Activated CD8-positive, alpha-beta T cell treated with anti-CD3 and anti-CD28 coated beads for 36 hours (primary cell): ENCODE measurements at regions not wholly inside any gene's neighbourhood (a gene's known extent, or its start where the extent isn't known, plus 50 kb on each side); places are given as distances from the start of the nearest gene placed in this dataset.

ENCODE experiments used
- ATAC-seq: fragments of 200-7000 bp; cut with Tn5 transposase; one replicate; pipeline ENCODE4 v1.10.0; 2021; ENCODE audit warnings: mild to moderate bottlenecking, moderate library complexity
- CTCF ChIA-PET: fragments of 350-600 bp; sonication (Branson Sonifier 250); formaldehyde crosslinking; loops from one replicate; lab custom pipeline; 2021; ENCODE audit warnings: antibody characterized with exemption; lab: Charles Lee
- POLR2A ChIA-PET: fragments of 350-600 bp; sonication (Branson Sonifier 250); formaldehyde crosslinking; loops from one replicate; lab custom pipeline; 2021; ENCODE audit warnings: antibody characterized with exemption; lab: Charles Lee
- DNase-seq: peaks from one replicate; pipeline ENCODE4 v3.0.0-alpha.2; 2020
- H3K27ac Mint-ChIP-seq: one replicate; pipeline ENCODE4 v1.8.0; 2021; ENCODE audit warnings: mild to moderate bottlenecking, mixed read lengths
- H3K27me3 Mint-ChIP-seq: one replicate; pipeline ENCODE4 v1.8.0; 2021; ENCODE audit warnings: mixed read lengths
- H3K36me3 Mint-ChIP-seq: one replicate; pipeline ENCODE4 v1.8.0; 2021; ENCODE audit warnings: low read depth, mixed read lengths
- H3K4me1 Mint-ChIP-seq: one replicate; pipeline ENCODE4 v1.8.0; 2021; ENCODE audit warnings: low read depth, mixed read lengths
- H3K4me3 Mint-ChIP-seq: one replicate; pipeline ENCODE4 v1.8.0; 2021; ENCODE audit warnings: mild to moderate bottlenecking, moderate library complexity, mixed read lengths
- H3K9me3 Mint-ChIP-seq: one replicate; pipeline ENCODE4 v1.8.0; 2021; ENCODE audit warnings: mixed read lengths
- intact Hi-C: fragments of 100-400 bp; cut with micrococcal nuclease; formaldehyde crosslinking; loops from one replicate; pipeline ENCODE4 v1.10.0; 2022
- TF ChIP-seq, protein P1 (sequence below): fragments of 200-600 bp; IDR thresholded peaks from one replicate; pipeline ENCODE4 v1.8.0; 2022; ENCODE audit warnings: antibody characterized with exemption, mild to moderate bottlenecking

DNA sequence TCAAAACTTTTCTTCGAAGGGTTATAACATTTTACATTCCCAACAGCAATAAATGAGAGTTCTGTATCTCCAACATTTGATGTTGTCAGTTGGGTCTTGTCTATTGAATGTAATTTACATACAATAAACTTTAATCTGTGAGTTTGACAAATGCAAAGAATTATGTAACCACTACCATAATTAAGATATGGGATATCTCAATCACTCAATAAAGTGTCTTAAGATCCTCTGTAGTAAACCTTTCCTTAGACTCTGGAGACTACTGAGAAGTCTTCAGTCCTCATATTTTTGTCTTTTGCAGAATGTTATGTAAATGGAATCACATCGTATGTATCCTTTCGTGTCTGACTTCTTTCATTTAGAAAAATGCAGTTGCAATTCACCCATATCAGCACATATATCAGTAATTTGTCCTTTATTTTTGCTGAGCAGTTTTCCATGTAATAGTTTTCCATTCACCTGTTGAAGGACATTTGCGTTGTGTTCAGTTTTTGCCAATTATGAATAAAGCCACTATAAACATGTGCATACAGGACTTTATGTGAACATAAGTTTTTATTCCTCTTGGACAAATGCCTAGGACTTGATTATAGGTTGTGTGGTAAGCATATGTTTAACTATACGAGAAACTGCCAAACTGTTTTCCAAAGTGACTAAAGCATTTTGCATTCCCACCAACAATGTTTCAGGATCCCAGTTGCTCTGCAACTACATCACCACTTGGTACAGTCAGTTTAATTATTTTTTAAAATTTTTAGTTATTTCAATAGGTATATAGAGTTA is 784.6 kb upstream of the ZNF608 start:
- Mint-ChIP-seq H3K36me3 (no peaks in the 10 kb centered on the region), H3K4me1 (no peaks in the 10 kb centered on the region), H3K9me3 (peaks cover 3% of the 10 kb centered on the region), H3K27me3 (no peaks in the 10 kb centered on the region), H3K4me3 (no peak overlapping the region), H3K27ac (no peak overlapping the region)
- TF ChIP-seq, protein P1, sequence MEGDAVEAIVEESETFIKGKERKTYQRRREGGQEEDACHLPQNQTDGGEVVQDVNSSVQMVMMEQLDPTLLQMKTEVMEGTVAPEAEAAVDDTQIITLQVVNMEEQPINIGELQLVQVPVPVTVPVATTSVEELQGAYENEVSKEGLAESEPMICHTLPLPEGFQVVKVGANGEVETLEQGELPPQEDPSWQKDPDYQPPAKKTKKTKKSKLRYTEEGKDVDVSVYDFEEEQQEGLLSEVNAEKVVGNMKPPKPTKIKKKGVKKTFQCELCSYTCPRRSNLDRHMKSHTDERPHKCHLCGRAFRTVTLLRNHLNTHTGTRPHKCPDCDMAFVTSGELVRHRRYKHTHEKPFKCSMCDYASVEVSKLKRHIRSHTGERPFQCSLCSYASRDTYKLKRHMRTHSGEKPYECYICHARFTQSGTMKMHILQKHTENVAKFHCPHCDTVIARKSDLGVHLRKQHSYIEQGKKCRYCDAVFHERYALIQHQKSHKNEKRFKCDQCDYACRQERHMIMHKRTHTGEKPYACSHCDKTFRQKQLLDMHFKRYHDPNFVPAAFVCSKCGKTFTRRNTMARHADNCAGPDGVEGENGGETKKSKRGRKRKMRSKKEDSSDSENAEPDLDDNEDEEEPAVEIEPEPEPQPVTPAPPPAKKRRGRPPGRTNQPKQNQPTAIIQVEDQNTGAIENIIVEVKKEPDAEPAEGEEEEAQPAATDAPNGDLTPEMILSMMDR = no peak
- no peak for ATAC-seq
- DNase-seq = no peak
- intact Hi-C loops = no loop called here
- ChIA-PET POLR2A (no interaction called here), CTCF (no interaction called here)

DNA sequence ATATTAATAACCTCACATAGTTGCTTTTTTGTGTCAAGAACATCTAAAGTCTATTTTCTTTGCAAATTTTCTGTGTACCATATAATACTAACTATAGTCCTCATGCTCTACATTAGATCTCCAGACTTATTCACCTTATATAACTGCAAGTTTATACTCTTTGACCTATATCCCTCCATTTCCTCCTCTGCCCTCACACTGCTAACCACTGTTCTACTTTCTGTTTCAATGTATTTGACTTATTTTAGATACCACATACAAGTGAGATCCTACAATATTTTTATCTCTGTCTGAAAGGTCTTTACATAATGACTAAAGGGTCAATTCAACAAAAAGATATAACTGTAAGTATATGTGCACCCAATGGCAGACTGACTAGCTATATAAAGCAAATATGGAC is 789.7 kb upstream of the ZNF608 start:
- Mint-ChIP-seq H3K4me1 (no peaks in the 10 kb centered on the region), H3K27ac (no peak overlapping the region), H3K4me3 (no peak overlapping the region), H3K27me3 (no peaks in the 10 kb centered on the region), H3K9me3 (peaks cover 23% of the 10 kb centered on the region), H3K36me3 (no peaks in the 10 kb centered on the region)
- intact Hi-C loops = no loop called here
- DNase-seq = no peak
- no peak for ATAC-seq
- ChIA-PET POLR2A (no interaction called here), CTCF (no interaction called here)
- TF ChIP-seq, protein P1 = no peak

DNA sequence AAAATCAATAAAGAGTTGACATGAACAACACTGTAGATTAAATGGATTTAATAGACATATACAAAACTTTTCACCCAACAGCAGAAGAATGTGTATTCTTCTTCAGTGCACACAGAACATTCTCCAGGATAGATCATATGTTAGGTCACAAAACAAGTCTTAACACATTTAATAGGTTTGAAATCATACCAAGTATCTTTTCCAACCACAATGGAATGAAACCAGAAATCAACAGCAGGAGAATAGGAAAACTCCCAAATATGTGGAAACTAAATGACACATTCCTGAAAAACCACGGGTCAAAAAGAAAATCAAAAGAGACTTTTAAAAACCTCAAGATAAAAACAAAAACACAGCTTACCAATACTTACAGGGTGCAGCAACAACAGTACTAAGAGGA is 790.1 kb upstream of the ZNF608 start:
- CTCF ChIA-PET = no interaction called here
- no peak overlapping the region for H3K4me3 Mint-ChIP-seq

DNA sequence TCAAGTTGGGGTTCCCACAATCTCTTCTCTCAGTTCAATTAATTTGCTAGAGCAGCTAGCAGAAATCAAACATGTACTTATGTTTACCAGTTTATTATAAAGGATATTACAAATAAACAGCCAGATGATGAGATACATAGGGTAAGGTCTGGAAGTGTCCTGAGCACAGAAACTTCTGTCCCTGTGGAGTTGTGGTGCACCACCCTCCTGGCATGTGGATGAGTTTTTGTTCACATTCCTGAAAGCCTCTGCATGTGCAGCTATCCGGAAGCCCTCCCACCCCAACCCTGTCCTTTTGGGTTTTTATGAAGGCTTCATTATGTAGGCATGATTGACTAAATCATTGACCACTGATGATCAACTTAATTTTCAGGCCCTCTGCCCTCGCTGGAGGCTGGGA is 791.2 kb upstream of the ZNF608 start:
- TF ChIP-seq, protein P1 = no peak
- Mint-ChIP-seq H3K27me3 (no peaks in the 10 kb centered on the region), H3K27ac (no peak overlapping the region), H3K36me3 (no peaks in the 10 kb centered on the region), H3K9me3 (peaks cover 23% of the 10 kb centered on the region), H3K4me3 (no peak overlapping the region), H3K4me1 (no peaks in the 10 kb centered on the region)
- intact Hi-C loops = no loop called here
- ATAC-seq = no peak
- no peak for DNase-seq
- ChIA-PET POLR2A (no interaction called here), CTCF (no interaction called here)

More for the DNA sequence above, 790.1 kb upstream of the ZNF608 start:
- ATAC-seq (no peak), DNase-seq (no peak)
- no peaks in the 10 kb centered on the region for H3K36me3 Mint-ChIP-seq
- H3K4me1 Mint-ChIP-seq = no peaks in the 10 kb centered on the region
- no peak overlapping the region for H3K27ac Mint-ChIP-seq
- TF ChIP-seq, protein P1 = no peak
- no peaks in the 10 kb centered on the region for H3K27me3 Mint-ChIP-seq
- intact Hi-C loops = no loop called here
- peaks cover 23% of the 10 kb centered on the region for H3K9me3 Mint-ChIP-seq
- POLR2A ChIA-PET = no interaction called here

DNA sequence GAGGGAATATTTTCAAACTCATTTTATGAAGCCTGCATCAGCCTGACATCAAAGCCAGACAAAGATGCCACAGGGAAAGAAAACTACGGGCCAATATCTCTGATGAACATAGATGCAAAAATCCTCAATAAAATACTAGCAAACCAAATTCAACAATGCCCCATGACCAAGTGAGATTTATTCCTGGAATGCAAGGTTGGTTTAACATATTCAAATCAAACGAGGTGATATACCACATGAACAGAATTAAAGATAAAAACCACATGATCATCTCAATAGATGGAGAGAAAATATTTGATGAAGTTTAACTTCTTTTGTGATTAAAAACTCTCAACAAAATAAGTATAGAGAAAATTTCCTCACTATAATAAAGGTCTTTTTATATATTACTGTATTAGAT is 792.0 kb upstream of the ZNF608 start:
- DNase-seq = no peak
- H3K36me3 Mint-ChIP-seq = no peaks in the 10 kb centered on the region
- H3K4me3 Mint-ChIP-seq = no peak overlapping the region
- H3K4me1 Mint-ChIP-seq = no peaks in the 10 kb centered on the region
- peaks cover 23% of the 10 kb centered on the region for H3K9me3 Mint-ChIP-seq
- no peak overlapping the region for H3K27ac Mint-ChIP-seq
- ChIA-PET CTCF (no interaction called here), POLR2A (interaction anchor here (0.6 kb wide), 1 partner anchor 13 kb away, joined by 3 read pairs; no protein-coding TSS in a partner anchor)
- intact Hi-C loops = no loop called here
- no peak for ATAC-seq
- TF ChIP-seq, protein P1 = no peak
- H3K27me3 Mint-ChIP-seq = no peaks in the 10 kb centered on the region
